Activated T-helper 1 cell treated with Interleukin-2 at 50 U/mL for 16 hours (primary cell): ENCODE measurements at regions not wholly inside any gene's neighbourhood (a gene's known extent, or its start where the extent isn't known, plus 50 kb on each side); places are given as distances from the start of the nearest gene placed in this dataset.

Experiments
- DNase-seq: peaks from one replicate; pipeline ENCODE4 v3.0.0-alpha.2; 2020; ENCODE audit warnings: low read depth

- no peak for DNase-seq
Measured at GRCh38 chr2:129731907-129732629, 247.4 kb upstream of the RAB6C start.

- DNase-seq, result no peak
Measured at GRCh38 chr2:129732630-129733026, 246.8 kb upstream of the RAB6C start.

GRCh38 chr2:129733041-129733440 lies 246.4 kb upstream of the RAB6C start:
- no peak for DNase-seq

- no peak for DNase-seq
Measured at GRCh38 chr2:129733579-129733978, 245.9 kb upstream of the RAB6C start.

- no peak for DNase-seq
Measured at GRCh38 chr2:129734343-129735034, 245.0 kb upstream of the RAB6C start.

GRCh38 chr2:129735576-129735975 lies 243.9 kb upstream of the RAB6C start:
- no peak for DNase-seq

- no peak for DNase-seq
Measured at GRCh38 chr2:129737660-129738527, 241.6 kb upstream of the RAB6C start.

GRCh38 chr2:129738799-129739198 lies 240.7 kb upstream of the RAB6C start:
- no peak for DNase-seq

- no peak for DNase-seq
Measured at GRCh38 chr2:129740504-129740903, 239.0 kb upstream of the RAB6C start.

- no peak for DNase-seq
Measured at GRCh38 chr2:129741165-129741564, 238.3 kb upstream of the RAB6C start.

GRCh38 chr2:129741623-129742022 lies 237.8 kb upstream of the RAB6C start:
- no peak for DNase-seq

GRCh38 chr2:129742415-129743180 lies 236.9 kb upstream of the RAB6C start:
- no peak for DNase-seq

- DNase-seq, result no peak
Measured at GRCh38 chr2:129744141-129744540, 235.3 kb upstream of the RAB6C start.

GRCh38 chr2:129744649-129745048 lies 234.8 kb upstream of the RAB6C start:
- DNase-seq, result no peak

- no peak for DNase-seq
Measured at GRCh38 chr2:129747500-129748125, 231.9 kb upstream of the RAB6C start.

GRCh38 chr2:129748250-129748649 lies 231.2 kb upstream of the RAB6C start:
- DNase-seq, result no peak

- no peak for DNase-seq
Measured at GRCh38 chr2:129748653-129749052, 230.8 kb upstream of the RAB6C start.

- no peak for DNase-seq
Measured at GRCh38 chr2:129751409-129751808, 228.1 kb upstream of the RAB6C start.

- no peak for DNase-seq
Measured at GRCh38 chr2:129752176-129752575, 227.3 kb upstream of the RAB6C start.

GRCh38 chr2:129752686-129753085 lies 226.8 kb upstream of the RAB6C start:
- no peak for DNase-seq

GRCh38 chr2:129753261-129753660 lies 226.2 kb upstream of the RAB6C start:
- no peak for DNase-seq

- DNase-seq, result no peak
Measured at GRCh38 chr2:129754421-129754820, 225.0 kb upstream of the RAB6C start.
